ENCODE measurements at regions not wholly inside any gene's neighbourhood (a gene's known extent, or its start where the extent isn't known, plus 50 kb on each side); places are given as distances from the start of the nearest gene placed in this dataset.

DNA sequence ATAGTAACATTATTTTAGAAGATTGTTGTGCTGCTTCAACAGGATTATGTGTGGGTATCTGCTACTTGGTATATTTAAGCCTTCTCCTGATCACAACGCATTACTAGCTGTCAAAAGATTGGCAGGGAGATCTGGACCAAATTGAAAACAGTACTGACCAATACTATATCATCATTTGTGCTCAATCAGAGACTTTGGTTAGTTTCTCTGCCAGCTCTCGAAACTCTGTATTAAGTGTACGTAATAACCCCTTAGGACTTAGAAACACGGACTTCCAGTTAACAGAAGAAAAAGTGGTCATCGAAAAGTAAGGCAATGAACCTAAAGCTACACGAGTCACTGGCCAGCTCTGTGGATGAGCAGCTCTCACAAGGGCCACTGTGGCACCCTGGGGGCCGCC, 146.0 kb downstream of the EVX1 start:
- TF ChIP-seq CHD4 (IDR thresholded peaks at IDR 0.05; ENCODE audit: borderline replicate concordance, low read length): no peak
- no peak for TF ChIP-seq CAMTA2 (CRISPR knock-in tag; IDR thresholded peaks at IDR 0.05; ENCODE audit: borderline replicate concordance)
- no peak for TF ChIP-seq CTCF (CRISPR knock-in tag; IDR thresholded peaks at IDR 0.05)
- TF ChIP-seq, protein P1, sequence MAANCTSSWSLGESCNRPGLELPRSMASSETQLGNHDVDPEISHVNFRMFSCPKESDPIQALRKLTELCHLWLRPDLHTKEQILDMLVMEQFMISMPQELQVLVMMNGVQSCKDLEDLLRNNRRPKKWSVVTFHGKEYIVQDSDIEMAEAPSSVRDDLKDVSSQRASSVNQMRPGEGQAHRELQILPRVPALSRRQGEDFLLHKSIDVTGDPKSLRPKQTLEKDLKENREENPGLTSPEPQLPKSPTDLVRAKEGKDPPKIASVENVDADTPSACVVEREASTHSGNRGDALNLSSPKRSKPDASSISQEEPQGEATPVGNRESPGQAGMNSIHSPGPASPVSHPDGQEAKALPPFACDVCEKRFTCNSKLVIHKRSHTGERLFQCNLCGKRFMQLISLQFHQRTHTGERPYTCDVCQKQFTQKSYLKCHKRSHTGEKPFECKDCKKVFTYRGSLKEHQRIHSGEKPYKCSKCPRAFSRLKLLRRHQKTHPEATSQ (CRISPR knock-in tag; IDR thresholded peaks at IDR 0.05; ENCODE audit: borderline replicate concordance): no peak
